A549 (cell line): ENCODE measurements at regions not wholly inside any gene's neighbourhood (a gene's known extent, or its start where the extent isn't known, plus 50 kb on each side); places are given as distances from the start of the nearest gene placed in this dataset.

Experiments
- BHLHE40 ChIP-seq: IDR thresholded peaks from 2 replicates; pipeline ENCODE4 v1.6.1; 2012; ENCODE audit warnings: low read depth, low read length, inconsistent platforms
- CBX8 ChIP-seq: fragments of 200-600 bp; sonication (generic); IDR thresholded peaks from 2 replicates; pipeline ENCODE4 v1.6.1; 2016
- CEBPB ChIP-seq, 2 experiments: fragments of >200 bp in 1 of 2; sonication (Bioruptor Twin) in 1 of 2; formaldehyde crosslinking in 1 of 2; IDR thresholded peaks; 2 replicates each; pipeline ENCODE4 v1.6.1; 2012 to 2016
- KDM1A ChIP-seq: fragments of 200-600 bp; sonication (generic); IDR thresholded peaks from 2 replicates; pipeline ENCODE4 v1.6.1; 2016; ENCODE audit warnings: low read depth, mild to moderate bottlenecking
- MAFK ChIP-seq: fragments of 450-650 bp; IDR thresholded peaks from 2 replicates; pipeline ENCODE4 v1.6.1; 2014; ENCODE audit not compliant: partially characterized antibody
- POLR2A ChIP-seq: IDR thresholded peaks from 2 replicates; pipeline ENCODE4 v1.6.1; 2012; ENCODE audit warnings: mild to moderate bottlenecking, low read length
- POLR2AphosphoS2 ChIP-seq: conservative IDR thresholded peaks from 2 replicates; pipeline ENCODE4 v1.6.1; 2012; ENCODE audit warnings: low read length, improper control_type of control experiment, inconsistent platforms
- RAD21 ChIP-seq, 2 experiments: fragments of >200 bp in 1 of 2; sonication (Bioruptor Twin) in 1 of 2; formaldehyde crosslinking in 1 of 2; IDR thresholded peaks in 1 of 2; conservative IDR thresholded peaks in 1 of 2; 2 replicates in 1 of 2; 3 replicates in 1 of 2; pipeline ENCODE4 v1.6.1; 2012 to 2018; ENCODE audit warnings: inconsistent platforms in 1 of 2
- RARB ChIP-seq: fragments of 250-450 bp; sonication (Bioruptor Pico); IDR thresholded peaks from 2 replicates; pipeline ENCODE4 v1.8.0; 2021; ENCODE audit warnings: mild to moderate bottlenecking, moderate library complexity
- RFX5 ChIP-seq: fragments of 450-650 bp; IDR thresholded peaks from 2 replicates; pipeline ENCODE4 v1.7.1; 2014; ENCODE audit warnings: antibody characterized with exemption, mild to moderate bottlenecking, moderate library complexity
- RNF2 ChIP-seq: fragments of 200-600 bp; sonication (generic); IDR thresholded peaks from 2 replicates; pipeline ENCODE4 v1.6.1; 2016; ENCODE audit warnings: low read depth, mild to moderate bottlenecking, antibody characterized with exemption, moderate library complexity, borderline replicate concordance
- TF ChIP-seq, protein P1 (sequence below): fragments of >200 bp; sonication (Bioruptor Twin); formaldehyde crosslinking; IDR thresholded peaks from 3 replicates; pipeline ENCODE4 v1.5.1; 2016
- TF ChIP-seq, protein P2 (sequence below): fragments of 200-600 bp; sonication (generic); IDR thresholded peaks from 2 replicates; pipeline ENCODE4 v1.6.1; 2016; ENCODE audit warnings: antibody characterized with exemption, mild to moderate bottlenecking, moderate library complexity
- TF ChIP-seq, protein P3 (sequence below): IDR thresholded peaks from 2 replicates; pipeline ENCODE4 v1.6.1; 2012

DNA sequence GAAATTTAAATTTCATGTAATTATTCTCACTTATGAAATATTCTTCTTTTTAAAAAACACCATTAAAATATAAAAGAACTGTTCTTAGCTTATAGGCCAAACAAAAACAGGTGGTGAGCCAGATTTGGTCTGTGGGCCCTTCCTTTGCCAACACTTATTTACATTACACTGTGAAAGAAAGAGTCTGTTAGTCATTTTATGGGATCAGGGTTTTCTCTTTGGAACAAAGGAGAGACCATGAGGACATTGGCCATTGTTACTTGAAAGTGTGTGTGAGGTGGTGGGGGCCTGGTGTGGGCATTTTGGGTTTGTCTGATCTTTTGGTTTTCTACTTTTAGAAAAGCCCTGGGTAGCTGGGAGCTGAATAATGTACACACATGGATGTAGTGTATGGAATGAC, 62.7 kb downstream of the TTC6 start:
- TF ChIP-seq POLR2A (no peak), RAD21 (conservative IDR thresholded peaks at IDR 0.05 in 1 of 2, IDR thresholded peaks at IDR 0.05 in 1 of 2) (no peak), MAFK (no peak), BHLHE40 (no peak), KDM1A (no peak), POLR2AphosphoS2 (no peak), CEBPB (IDR thresholded peaks at IDR 0.05) (no peak), RNF2 (no peak), CBX8 (no peak), RFX5 (no peak), RARB (CRISPR knock-in tag) (no peak)
- TF ChIP-seq, protein P1, sequence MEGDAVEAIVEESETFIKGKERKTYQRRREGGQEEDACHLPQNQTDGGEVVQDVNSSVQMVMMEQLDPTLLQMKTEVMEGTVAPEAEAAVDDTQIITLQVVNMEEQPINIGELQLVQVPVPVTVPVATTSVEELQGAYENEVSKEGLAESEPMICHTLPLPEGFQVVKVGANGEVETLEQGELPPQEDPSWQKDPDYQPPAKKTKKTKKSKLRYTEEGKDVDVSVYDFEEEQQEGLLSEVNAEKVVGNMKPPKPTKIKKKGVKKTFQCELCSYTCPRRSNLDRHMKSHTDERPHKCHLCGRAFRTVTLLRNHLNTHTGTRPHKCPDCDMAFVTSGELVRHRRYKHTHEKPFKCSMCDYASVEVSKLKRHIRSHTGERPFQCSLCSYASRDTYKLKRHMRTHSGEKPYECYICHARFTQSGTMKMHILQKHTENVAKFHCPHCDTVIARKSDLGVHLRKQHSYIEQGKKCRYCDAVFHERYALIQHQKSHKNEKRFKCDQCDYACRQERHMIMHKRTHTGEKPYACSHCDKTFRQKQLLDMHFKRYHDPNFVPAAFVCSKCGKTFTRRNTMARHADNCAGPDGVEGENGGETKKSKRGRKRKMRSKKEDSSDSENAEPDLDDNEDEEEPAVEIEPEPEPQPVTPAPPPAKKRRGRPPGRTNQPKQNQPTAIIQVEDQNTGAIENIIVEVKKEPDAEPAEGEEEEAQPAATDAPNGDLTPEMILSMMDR = no peak
- TF ChIP-seq, protein P2, sequence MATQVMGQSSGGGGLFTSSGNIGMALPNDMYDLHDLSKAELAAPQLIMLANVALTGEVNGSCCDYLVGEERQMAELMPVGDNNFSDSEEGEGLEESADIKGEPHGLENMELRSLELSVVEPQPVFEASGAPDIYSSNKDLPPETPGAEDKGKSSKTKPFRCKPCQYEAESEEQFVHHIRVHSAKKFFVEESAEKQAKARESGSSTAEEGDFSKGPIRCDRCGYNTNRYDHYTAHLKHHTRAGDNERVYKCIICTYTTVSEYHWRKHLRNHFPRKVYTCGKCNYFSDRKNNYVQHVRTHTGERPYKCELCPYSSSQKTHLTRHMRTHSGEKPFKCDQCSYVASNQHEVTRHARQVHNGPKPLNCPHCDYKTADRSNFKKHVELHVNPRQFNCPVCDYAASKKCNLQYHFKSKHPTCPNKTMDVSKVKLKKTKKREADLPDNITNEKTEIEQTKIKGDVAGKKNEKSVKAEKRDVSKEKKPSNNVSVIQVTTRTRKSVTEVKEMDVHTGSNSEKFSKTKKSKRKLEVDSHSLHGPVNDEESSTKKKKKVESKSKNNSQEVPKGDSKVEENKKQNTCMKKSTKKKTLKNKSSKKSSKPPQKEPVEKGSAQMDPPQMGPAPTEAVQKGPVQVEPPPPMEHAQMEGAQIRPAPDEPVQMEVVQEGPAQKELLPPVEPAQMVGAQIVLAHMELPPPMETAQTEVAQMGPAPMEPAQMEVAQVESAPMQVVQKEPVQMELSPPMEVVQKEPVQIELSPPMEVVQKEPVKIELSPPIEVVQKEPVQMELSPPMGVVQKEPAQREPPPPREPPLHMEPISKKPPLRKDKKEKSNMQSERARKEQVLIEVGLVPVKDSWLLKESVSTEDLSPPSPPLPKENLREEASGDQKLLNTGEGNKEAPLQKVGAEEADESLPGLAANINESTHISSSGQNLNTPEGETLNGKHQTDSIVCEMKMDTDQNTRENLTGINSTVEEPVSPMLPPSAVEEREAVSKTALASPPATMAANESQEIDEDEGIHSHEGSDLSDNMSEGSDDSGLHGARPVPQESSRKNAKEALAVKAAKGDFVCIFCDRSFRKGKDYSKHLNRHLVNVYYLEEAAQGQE = no peak
- TF ChIP-seq, protein P3, sequence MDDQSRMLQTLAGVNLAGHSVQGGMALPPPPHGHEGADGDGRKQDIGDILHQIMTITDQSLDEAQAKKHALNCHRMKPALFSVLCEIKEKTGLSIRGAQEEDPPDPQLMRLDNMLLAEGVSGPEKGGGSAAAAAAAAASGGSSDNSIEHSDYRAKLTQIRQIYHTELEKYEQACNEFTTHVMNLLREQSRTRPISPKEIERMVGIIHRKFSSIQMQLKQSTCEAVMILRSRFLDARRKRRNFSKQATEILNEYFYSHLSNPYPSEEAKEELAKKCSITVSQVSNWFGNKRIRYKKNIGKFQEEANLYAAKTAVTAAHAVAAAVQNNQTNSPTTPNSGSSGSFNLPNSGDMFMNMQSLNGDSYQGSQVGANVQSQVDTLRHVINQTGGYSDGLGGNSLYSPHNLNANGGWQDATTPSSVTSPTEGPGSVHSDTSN = no peak
